NT2/D1 (cell line): ENCODE measurements at regions not wholly inside any gene's neighbourhood (a gene's known extent, or its start where the extent isn't known, plus 50 kb on each side); places are given as distances from the start of the nearest gene placed in this dataset.

Experiments used
- SUZ12 ChIP-seq: IDR thresholded peaks from 2 replicates; pipeline ENCODE4 v1.6.1; 2011; ENCODE audit not compliant: insufficient read length, insufficient read depth; ENCODE audit errors: extremely low read depth
- YY1 ChIP-seq: IDR thresholded peaks from 2 replicates; pipeline ENCODE4 v1.6.1; 2011; ENCODE audit not compliant: insufficient read length, insufficient read depth

GRCh38 chr6:14321992-14322772 is 204.6 kb downstream of the CD83 start:
- TF ChIP-seq YY1 = no peak
- TF ChIP-seq SUZ12 = no peak
